Fibroblast of lung (primary cell): ENCODE measurements at regions not wholly inside any gene's neighbourhood (a gene's known extent, or its start where the extent isn't known, plus 50 kb on each side); places are given as distances from the start of the nearest gene placed in this dataset.

ENCODE experiments used
- DNase-seq, 2 donors: peaks; one replicate each; pipeline versions ENCODE4 v3.0.0 to v3.0.0-alpha.2; 2010; ENCODE audit warnings: low read depth in 2 of 2
- H2AFZ ChIP-seq: 2 replicates; pipeline ENCODE4 v1.5.1; 2012; ENCODE audit warnings: low read length, control low read depth, inconsistent platforms
- H3K27ac ChIP-seq: 2 replicates; pipeline ENCODE4 v1.5.1; 2011; ENCODE audit warnings: low read length, control low read depth; ENCODE audit not compliant: insufficient read depth
- H3K27me3 ChIP-seq: 2 replicates; pipeline ENCODE4 v1.5.1; 2011; ENCODE audit warnings: mild to moderate bottlenecking, low read length; ENCODE audit not compliant: control insufficient read depth, insufficient read depth
- H3K36me3 ChIP-seq: 2 replicates; pipeline ENCODE4 v1.5.1; 2011; ENCODE audit warnings: low read length; ENCODE audit not compliant: control insufficient read depth, insufficient read depth
- H3K4me1 ChIP-seq: 2 replicates; pipeline ENCODE4 v1.5.1; 2011; ENCODE audit warnings: low read length; ENCODE audit not compliant: control insufficient read depth, insufficient read depth; ENCODE audit errors: extremely low read depth
- H3K4me2 ChIP-seq: 2 replicates; pipeline ENCODE4 v1.5.1; 2011; ENCODE audit warnings: low read length, control low read depth; ENCODE audit not compliant: insufficient read depth; ENCODE audit errors: extremely low read depth
- H3K4me3 ChIP-seq, 4 experiments: fragments of 200-600 bp in 1 of 4; sonication (generic) in 1 of 4; replicated peaks in 1 of 4; 2 replicates each; pipeline ENCODE4 v1.5.1; 2011 to 2016; ENCODE audit warnings: low read length in 4 of 4, low read depth in 3 of 4, mild to moderate bottlenecking in 3 of 4, control low read depth in 2 of 4, inconsistent platforms in 1 of 4, mixed read lengths in 1 of 4; ENCODE audit not compliant: insufficient read depth in 1 of 4; ENCODE audit errors: control extremely low read depth in 1 of 4
- H3K79me2 ChIP-seq: 2 replicates; pipeline ENCODE4 v1.5.1; 2012; ENCODE audit warnings: mild to moderate bottlenecking, low read length, inconsistent platforms; ENCODE audit not compliant: control insufficient read depth, insufficient read depth
- H3K9ac ChIP-seq: 2 replicates; pipeline ENCODE4 v1.5.1; 2011; ENCODE audit warnings: mild to moderate bottlenecking, low read length, control low read depth; ENCODE audit not compliant: insufficient read depth
- H3K9me3 ChIP-seq: 2 replicates; pipeline ENCODE4 v1.5.1; 2012; ENCODE audit warnings: low read depth, low read length; ENCODE audit not compliant: control insufficient read depth, insufficient read depth
- H4K20me1 ChIP-seq: 2 replicates; pipeline ENCODE4 v1.5.1; 2011; ENCODE audit warnings: low read length; ENCODE audit not compliant: control insufficient read depth, insufficient read depth; ENCODE audit errors: extremely low read depth
- EZH2 ChIP-seq: IDR thresholded peaks from 2 replicates; pipeline ENCODE4 v1.5.1; 2012; ENCODE audit warnings: low read length, control low read depth, mild to moderate bottlenecking; ENCODE audit errors: missing control alignments
- TF ChIP-seq, protein P1 (sequence below), 2 donors: IDR thresholded peaks in 1 of 2; conservative IDR thresholded peaks in 1 of 2; 1 replicate in 1 of 2; 2 replicates in 1 of 2; pipeline ENCODE4 v1.5.1; 2011 to 2012; ENCODE audit warnings: low read length in 2 of 2, control low read depth in 1 of 2, inconsistent platforms in 1 of 2, low read depth in 1 of 2, mild to moderate bottlenecking in 1 of 2

DNA sequence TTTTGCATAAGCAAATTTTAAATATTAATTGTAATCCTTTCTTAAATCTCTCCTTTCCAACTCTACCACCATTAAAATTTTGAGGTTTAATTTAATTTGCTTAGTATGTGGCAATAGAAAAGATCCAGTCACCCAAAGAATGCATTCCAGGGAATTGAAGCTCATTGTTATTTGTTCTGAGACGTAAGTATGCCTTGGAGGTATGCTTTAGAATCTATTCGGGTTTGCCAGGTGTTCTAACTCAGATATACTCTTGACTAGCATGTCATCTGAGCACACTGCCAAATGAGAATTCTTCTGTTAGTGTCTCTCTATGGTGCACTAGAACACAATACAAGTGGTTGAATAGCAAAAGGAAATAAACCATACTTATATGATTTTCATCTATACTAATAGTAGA is 813.6 kb upstream of the ADGRL2 start:
- no peak overlapping the region for H3K9ac ChIP-seq
- H3K4me2 ChIP-seq: no peak overlapping the region
- no peaks in the 10 kb centered on the region for H3K27me3 ChIP-seq
- no peak overlapping the region for H2AFZ ChIP-seq
- no peaks in the 10 kb centered on the region for H3K79me2 ChIP-seq
- no peaks in the 10 kb centered on the region for H3K36me3 ChIP-seq
- no peaks in the 10 kb centered on the region for H3K4me1 ChIP-seq
- no peaks in the 10 kb centered on the region for H4K20me1 ChIP-seq
- no peak overlapping the region for H3K27ac ChIP-seq
- peak in 1 of 2 donors; percentile 3 for DNase-seq
- H3K9me3 ChIP-seq: no peaks in the 10 kb centered on the region
- no peak overlapping the region for H3K4me3 ChIP-seq
- TF ChIP-seq EZH2: no peak
- TF ChIP-seq, protein P1, sequence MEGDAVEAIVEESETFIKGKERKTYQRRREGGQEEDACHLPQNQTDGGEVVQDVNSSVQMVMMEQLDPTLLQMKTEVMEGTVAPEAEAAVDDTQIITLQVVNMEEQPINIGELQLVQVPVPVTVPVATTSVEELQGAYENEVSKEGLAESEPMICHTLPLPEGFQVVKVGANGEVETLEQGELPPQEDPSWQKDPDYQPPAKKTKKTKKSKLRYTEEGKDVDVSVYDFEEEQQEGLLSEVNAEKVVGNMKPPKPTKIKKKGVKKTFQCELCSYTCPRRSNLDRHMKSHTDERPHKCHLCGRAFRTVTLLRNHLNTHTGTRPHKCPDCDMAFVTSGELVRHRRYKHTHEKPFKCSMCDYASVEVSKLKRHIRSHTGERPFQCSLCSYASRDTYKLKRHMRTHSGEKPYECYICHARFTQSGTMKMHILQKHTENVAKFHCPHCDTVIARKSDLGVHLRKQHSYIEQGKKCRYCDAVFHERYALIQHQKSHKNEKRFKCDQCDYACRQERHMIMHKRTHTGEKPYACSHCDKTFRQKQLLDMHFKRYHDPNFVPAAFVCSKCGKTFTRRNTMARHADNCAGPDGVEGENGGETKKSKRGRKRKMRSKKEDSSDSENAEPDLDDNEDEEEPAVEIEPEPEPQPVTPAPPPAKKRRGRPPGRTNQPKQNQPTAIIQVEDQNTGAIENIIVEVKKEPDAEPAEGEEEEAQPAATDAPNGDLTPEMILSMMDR (conservative IDR thresholded peaks at IDR 0.05 in 1 of 2, IDR thresholded peaks at IDR 0.05 in 1 of 2; ENCODE audit: low read depth in 1 of 2, low read length in 2 of 2): no peak

DNA sequence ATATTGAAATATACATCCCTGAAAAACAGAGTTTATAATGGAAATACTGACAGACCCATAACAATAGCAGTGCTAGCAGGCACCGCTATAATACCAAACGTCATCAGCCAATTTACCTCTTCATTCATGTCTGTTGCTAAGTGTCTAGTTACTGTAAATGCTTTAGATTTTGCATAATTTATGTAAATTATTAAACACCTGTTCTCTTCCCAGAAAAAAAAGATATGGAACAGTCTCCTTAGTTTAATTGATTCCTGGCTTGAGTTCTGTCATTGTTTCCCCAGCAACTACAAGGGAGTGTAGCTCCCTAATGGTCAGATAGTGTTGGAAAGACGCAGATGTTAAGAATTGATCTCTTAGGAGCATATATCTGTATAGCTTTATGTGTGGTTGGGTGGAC is 817.9 kb upstream of the ADGRL2 start:
- TF ChIP-seq, protein P1 (conservative IDR thresholded peaks at IDR 0.05 in 1 of 2, IDR thresholded peaks at IDR 0.05 in 1 of 2; ENCODE audit: low read depth in 1 of 2, low read length in 2 of 2): no peak
- no peak for TF ChIP-seq EZH2
- Histone ChIP-seq H3K79me2 (no peaks in the 10 kb centered on the region), H3K27me3 (no peaks in the 10 kb centered on the region), H3K4me1 (no peaks in the 10 kb centered on the region), H3K9me3 (no peaks in the 10 kb centered on the region), H3K9ac (no peak overlapping the region), H3K4me2 (no peak overlapping the region), H2AFZ (no peak overlapping the region), H3K36me3 (no peaks in the 10 kb centered on the region), H3K27ac (no peak overlapping the region), H3K4me3 (no peak overlapping the region), H4K20me1 (no peaks in the 10 kb centered on the region)
- no peak for DNase-seq

DNA sequence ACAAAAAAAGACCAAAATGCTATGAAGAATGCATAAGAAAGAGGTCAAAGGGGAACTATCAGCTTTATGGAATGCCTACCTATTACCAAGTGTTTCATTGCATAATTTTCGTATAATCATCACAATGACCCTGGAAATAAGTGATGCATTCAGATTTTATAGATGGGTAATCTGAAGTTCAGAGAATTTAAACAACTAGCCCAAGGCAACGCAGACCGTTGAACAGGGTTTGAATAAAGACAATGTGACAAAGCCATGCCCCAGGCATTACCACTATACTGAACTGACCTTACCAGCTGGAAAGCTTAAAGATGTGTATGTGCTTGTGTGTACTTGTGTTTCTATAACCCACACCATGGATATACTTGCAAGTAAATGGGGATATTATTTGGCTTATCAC is 827.6 kb upstream of the ADGRL2 start:
- H3K4me2 ChIP-seq: no peak overlapping the region
- no peak overlapping the region for H3K27ac ChIP-seq
- no peaks in the 10 kb centered on the region for H4K20me1 ChIP-seq
- no peak for DNase-seq
- TF ChIP-seq, protein P1 (conservative IDR thresholded peaks at IDR 0.05 in 1 of 2, IDR thresholded peaks at IDR 0.05 in 1 of 2; ENCODE audit: low read depth in 1 of 2, low read length in 2 of 2): no peak
- TF ChIP-seq EZH2: no peak
- no peaks in the 10 kb centered on the region for H3K36me3 ChIP-seq
- no peaks in the 10 kb centered on the region for H3K27me3 ChIP-seq
- H3K79me2 ChIP-seq: no peaks in the 10 kb centered on the region
- no peaks in the 10 kb centered on the region for H3K9me3 ChIP-seq
- no peak overlapping the region for H3K4me3 ChIP-seq
- H2AFZ ChIP-seq: no peak overlapping the region
- H3K4me1 ChIP-seq: no peaks in the 10 kb centered on the region
- no peak overlapping the region for H3K9ac ChIP-seq
